Thyroid gland (tissue), 4 donors: ENCODE measurements at regions not wholly inside any gene's neighbourhood (a gene's known extent, or its start where the extent isn't known, plus 50 kb on each side); places are given as distances from the start of the nearest gene placed in this dataset.

Source experiments
- POLR2A ChIP-seq, 2 donors: fragments of 450-650 bp; IDR thresholded peaks; one replicate each; pipeline ENCODE4 v1.6.1; 2017; ENCODE audit warnings: antibody characterized with exemption in 2 of 2, mild to moderate bottlenecking in 2 of 2, moderate library complexity in 1 of 2
- TF ChIP-seq, protein P1 (sequence below), 6 experiments: fragments of 200-600 bp in 3 of 6; fragments of 450-650 bp in 3 of 6; sonication (generic) in 3 of 6; IDR thresholded peaks; one replicate each; pipeline ENCODE4 v1.5.1; 2016 to 2019; ENCODE audit warnings: antibody characterized with exemption in 6 of 6, mild to moderate bottlenecking in 2 of 6, inconsistent platforms in 1 of 6, moderate library complexity in 1 of 6

- TF ChIP-seq, protein P1, sequence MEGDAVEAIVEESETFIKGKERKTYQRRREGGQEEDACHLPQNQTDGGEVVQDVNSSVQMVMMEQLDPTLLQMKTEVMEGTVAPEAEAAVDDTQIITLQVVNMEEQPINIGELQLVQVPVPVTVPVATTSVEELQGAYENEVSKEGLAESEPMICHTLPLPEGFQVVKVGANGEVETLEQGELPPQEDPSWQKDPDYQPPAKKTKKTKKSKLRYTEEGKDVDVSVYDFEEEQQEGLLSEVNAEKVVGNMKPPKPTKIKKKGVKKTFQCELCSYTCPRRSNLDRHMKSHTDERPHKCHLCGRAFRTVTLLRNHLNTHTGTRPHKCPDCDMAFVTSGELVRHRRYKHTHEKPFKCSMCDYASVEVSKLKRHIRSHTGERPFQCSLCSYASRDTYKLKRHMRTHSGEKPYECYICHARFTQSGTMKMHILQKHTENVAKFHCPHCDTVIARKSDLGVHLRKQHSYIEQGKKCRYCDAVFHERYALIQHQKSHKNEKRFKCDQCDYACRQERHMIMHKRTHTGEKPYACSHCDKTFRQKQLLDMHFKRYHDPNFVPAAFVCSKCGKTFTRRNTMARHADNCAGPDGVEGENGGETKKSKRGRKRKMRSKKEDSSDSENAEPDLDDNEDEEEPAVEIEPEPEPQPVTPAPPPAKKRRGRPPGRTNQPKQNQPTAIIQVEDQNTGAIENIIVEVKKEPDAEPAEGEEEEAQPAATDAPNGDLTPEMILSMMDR (IDR thresholded peaks at IDR 0.05), result no peak
- TF ChIP-seq POLR2A (IDR thresholded peaks at IDR 0.05), result no peak
These were observed 232.9 kb downstream of the ETS1 start for GRCh38 chr11:128354476-128354875.
